Thyroid gland (tissue), 4 donors: ENCODE measurements at regions not wholly inside any gene's neighbourhood (a gene's known extent, or its start where the extent isn't known, plus 50 kb on each side); places are given as distances from the start of the nearest gene placed in this dataset.

Experiments
- CTCF ChIP-seq, 6 experiments: fragments of 200-600 bp in 3 of 6; fragments of 450-650 bp in 3 of 6; sonication (generic) in 3 of 6; IDR thresholded peaks; one replicate each; pipeline ENCODE4 v1.5.1; 2016 to 2019; ENCODE audit warnings: antibody characterized with exemption in 6 of 6, mild to moderate bottlenecking in 2 of 6, inconsistent platforms in 1 of 6, moderate library complexity in 1 of 6
- POLR2A ChIP-seq, 2 donors: fragments of 450-650 bp; IDR thresholded peaks; one replicate each; pipeline ENCODE4 v1.6.1; 2017; ENCODE audit warnings: antibody characterized with exemption in 2 of 2, mild to moderate bottlenecking in 2 of 2, moderate library complexity in 1 of 2

GRCh38 chr9:87108661-87109060 is 161.4 kb upstream of the GAS1 start:
- no peak for TF ChIP-seq CTCF (IDR thresholded peaks at IDR 0.05)
- TF ChIP-seq POLR2A (IDR thresholded peaks at IDR 0.05): no peak
